HG02610 (cell line): ENCODE measurements at regions not wholly inside any gene's neighbourhood (a gene's known extent, or its start where the extent isn't known, plus 50 kb on each side); places are given as distances from the start of the nearest gene placed in this dataset.
"Not testable (repeated sequence)": the region's sequence is repeated elsewhere in the genome, so short reads cannot be mapped to it uniquely, and the experiment has no call there.

Source experiments
- ATAC-seq: cut with Tn5 transposase; IDR thresholded peaks from one replicate; pipeline ENCODE4 v1.9.1; 2021; ENCODE audit warnings: mild to moderate bottlenecking, moderate library complexity; ENCODE audit not compliant: unreplicated experiment

DNA sequence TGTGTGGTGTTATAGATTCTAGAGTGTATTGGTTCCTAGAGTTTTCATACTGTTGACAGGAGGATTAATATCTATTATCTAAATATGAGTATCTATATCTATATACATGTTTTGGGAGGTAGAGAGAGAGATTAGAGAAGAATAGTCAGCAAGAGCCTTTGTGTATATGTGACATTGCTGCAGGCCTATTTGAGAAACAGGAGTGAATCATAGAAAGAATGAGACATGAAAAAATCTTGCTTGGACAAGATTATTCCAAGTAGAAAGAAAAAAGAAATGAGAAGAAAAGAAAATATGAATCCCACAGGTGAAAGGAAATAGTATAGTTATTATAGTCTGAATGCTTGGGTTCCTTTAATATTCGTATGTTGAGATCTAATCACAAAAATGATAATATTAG is 720.4 kb downstream of the RERGL start:
- no peak for ATAC-seq

DNA sequence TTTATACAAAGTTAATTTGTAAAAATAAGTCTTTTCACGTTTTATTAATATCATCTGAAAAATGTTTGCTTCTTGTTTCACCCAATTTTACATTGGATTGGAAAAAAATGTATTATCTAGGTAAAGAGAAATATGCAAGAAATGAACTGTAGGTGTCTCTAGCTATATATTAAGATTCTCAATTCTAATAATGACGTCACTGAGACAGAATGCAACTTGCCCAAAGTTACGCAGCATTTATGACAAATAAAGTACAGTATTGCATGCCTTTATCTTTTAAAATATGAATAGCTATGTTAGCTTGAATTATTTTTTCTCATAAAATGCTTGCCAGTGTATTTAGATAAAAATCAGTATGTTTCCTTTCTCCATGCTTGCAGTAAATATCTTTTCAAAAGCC is 728.8 kb downstream of the RERGL start:
- no peak for ATAC-seq

DNA sequence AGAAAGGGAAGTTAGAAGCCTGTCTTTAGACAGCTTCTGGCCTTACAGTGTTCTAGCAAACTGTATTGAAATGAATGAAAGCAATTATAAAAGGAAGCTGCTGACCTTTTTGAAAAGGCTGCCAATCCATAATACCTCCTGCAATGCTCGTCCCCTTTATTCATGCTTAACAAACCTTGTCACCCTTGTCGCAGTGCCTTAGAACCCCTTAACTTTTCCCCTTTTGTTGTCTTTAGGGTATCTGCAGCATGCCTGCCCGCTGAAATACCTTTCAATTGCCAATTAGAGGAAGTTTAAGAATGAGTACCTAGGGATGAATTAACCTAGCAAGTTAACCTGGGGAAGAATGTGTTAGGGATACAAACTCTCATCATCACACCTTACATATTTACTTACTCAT is 731.2 kb downstream of the RERGL start:
- no peak for ATAC-seq

DNA sequence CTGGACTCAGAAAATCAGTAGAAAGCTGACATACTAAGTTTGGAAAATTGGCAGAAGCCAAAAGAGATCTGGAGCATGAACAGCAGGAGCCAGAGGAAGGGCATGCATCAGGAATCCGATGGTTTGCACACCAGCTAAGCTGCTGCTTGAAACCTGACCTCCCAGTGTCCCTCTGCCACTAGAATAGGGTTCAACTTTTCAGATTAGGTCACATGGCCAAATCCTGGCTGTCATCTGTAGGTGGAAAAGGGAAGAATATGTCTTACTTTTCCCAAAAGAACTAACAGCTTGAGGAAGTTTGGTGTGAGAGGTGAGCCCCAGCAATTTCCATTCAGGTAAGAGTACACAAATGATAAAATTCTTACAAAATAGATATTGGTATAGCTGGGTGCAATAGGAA is 732.6 kb downstream of the RERGL start:
- no peak for ATAC-seq

DNA sequence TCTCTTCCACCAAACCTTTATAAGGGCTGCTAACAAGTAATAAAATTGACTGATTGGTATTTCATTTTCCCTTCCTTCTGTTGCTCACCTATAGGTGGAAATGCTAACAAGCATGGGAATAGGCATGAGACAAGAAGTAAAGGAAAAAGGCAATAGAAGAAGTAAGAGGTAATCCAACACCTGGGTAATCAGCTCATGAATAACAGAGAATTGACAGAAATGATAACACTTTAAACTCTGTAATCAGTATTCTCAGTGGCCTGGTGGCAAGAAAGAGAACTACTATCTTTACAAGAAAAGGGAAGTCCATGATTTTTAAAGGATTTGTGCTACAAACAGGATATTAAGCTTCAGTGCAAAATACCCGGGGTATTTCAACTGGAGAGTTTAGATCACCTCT is 737.8 kb downstream of the RERGL start:
- ATAC-seq: no peak

DNA sequence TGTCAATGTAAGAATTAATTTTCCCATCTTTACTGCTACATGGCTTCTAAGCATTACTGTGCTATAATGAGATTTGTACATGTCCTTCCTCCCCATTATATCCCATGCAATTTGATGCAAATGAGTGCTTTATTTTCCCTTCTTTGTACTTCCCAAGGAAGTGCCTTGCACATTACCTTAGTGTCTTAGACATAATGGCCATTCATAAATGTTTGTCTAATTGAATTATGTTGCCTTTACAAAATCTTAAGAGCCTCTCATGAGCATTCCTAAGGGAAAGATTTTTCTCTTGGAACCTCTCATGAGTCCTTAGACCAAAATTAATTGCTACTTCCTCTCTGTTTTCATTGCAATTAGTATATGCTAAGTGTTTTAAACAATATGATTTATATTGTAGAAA is 741.7 kb downstream of the RERGL start:
- ATAC-seq: no peak

DNA sequence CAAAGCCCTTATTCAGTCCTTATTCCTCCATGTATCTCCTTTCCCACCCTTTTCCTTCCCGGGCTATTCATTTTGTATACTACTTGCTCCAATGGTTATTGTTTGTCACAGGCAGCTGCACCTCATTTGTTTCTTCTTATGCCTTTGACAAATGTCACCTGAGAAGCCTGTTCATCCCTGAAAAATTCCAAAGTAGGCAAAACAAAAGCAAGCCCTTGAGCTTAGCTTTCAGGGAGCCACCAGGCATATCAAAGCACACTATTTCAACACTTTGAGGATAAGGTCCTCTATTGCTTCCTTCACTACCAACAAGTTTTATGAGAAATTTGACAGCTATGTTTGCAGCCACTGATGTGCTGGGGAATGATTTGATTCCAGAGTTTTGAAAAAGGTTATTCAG is 738.7 kb upstream of the LMO3 start:
- no peak for ATAC-seq

DNA sequence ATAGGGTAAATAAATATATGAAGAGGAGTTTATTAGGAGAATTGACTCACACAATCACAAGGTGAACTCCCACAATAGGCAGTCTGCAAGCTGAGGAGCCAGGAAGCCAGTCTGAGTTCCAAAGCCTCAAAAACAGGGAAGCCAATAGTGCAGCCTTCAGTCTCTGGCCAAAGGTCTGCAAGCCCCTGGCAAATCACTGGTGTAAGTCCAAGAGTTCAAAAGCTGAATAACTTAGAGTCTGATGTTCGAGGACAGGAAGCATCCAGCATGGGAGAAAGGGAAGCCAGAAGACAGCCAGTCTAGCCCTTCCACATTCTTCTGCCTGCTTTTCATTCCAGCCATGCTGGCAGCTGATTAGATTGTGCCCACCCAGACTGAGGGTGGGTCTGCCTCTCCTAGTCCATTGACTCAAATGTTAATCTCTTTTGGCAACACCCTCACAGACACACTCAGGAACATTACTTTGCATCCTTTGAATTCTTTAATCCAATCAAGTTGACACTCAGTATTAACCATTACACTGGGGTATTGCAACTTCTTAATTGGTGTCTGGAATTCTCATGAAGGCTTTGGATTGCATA is 736.5 kb upstream of the LMO3 start:
- ATAC-seq: no peak

DNA sequence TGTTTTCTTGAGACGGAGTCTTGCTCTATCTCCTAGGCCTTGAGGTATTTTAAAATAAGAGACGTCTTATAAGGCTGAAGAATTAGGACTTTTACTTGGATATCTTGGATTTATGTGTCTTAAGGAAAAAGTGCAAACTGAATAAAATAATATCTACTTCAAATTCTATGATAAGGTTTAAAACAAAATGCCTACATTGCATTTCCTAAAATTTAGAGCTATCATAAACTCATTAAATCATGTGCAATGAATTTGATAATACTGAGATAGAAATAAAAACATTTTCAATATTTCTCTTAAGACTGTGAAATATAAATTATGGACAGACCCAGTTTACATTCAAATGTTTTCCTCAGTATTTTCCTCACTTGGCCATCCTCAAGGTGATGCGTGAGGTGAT is 729.5 kb upstream of the LMO3 start:
- no peak for ATAC-seq

DNA sequence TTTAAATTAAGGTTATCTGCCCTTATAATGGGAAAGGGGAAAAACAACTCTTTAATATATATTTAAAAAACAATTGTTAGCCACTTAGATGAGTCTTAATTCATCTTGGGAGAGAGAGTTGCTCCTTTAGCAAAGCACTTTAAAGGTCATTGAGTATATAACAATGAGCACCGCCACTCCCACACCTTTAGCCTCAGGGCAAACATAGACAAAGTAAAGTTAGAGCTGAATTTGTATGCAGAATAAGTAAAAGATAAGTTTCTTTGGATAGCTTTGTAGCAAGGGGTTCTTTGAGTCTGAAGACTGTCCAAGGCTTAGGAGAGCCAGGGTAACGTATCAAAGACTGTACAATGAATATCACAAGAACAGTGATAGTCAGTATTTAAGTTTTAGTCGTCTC is 728.8 kb upstream of the LMO3 start:
- no peak for ATAC-seq

DNA sequence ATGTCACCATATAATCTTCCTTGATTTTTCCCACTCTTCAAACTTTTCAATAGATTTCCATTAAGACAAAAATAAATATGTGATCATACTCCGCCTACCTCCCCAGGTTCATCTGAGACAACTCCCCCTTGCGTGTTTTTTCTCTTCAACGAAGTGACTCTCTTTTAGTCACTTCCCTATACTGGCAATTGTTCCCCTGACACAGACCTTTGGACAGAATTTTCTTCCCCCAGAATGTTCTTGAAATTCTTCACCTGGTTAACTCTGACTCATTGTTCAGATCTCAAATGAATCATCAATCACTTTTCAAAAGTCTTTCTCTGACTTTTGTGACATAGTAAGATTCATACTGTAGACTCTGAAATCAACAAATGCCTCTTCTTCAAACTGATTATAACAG is 727.3 kb upstream of the LMO3 start:
- ATAC-seq: no peak

DNA sequence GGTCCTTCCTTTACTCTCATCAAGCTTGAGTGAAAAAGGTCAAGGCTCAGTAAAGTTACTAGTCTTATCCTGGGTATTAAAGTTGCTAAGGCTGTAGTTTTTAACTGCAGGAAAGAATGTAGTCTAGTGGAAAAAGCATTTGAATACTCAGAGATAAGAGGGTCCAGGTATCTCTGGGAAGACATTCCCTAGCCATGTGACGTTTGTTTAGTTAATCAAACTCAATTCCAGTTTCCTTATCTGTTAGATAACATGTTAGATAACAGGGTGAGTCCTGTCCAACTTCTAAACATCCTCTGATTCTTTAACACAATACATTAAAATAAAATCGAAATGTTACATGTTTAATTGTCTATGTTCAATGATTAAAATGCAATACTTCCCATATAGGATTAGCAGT is 720.7 kb upstream of the LMO3 start:
- no peak for ATAC-seq

DNA sequence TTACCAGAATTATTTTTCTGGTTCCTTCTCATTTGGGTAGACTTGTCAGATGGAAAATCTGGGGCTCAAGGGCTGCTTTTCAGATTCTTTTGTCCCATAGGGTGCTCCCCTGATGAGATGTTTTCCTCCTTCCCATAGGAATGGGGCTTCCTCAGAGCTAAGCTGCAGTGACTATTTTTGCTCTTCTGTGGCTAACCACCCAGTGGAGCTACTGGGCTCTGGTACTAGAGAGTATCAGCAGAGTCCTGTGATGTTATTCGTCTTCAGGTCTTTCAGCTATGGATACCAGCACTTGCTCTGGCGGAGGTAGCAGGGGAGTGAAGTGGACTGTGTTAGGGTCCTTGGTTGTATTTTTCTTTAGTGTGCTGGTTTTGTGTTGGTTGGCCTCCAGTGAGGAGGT is 716.1 kb upstream of the LMO3 start:
- ATAC-seq: no peak

DNA sequence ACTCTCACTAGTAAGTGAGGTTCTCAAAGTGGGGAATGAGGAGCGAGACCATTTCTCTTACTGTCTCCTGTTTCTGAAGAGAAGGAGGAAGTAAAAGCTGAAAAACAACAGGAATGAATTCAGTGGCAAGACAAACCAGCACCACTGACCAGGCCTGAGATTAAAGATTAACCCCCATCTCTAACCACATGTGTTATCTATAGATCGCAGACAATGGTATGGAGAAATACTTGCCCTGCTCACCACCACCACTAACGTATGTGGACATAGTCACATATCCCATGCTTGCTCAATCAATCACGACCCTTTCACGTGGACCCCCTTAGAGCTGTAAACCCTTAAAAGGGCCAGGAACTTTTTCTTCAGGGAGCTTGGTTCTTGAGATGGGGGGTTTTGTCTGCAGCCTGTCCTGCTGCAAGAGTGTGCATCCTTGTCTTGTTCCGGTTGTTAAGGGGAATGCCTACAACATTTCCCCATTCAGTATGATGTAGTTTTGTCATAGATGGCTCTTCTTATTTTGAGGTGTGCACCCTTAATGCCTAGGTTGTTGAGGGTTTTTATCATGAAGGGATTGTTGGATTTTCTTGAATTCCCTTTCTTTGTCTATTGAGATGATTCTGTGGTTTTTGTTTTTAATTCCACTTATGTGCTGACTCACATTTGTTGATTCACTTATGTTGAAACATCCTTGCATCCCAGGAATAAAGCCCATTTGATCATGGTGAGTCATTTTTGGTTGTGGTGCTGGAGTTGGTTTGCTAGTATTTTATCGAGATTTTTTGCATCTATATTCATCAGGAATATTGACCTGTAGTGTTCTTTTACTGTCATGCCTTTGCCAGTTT is 698.8 kb upstream of the LMO3 start:
- no peak for ATAC-seq

DNA sequence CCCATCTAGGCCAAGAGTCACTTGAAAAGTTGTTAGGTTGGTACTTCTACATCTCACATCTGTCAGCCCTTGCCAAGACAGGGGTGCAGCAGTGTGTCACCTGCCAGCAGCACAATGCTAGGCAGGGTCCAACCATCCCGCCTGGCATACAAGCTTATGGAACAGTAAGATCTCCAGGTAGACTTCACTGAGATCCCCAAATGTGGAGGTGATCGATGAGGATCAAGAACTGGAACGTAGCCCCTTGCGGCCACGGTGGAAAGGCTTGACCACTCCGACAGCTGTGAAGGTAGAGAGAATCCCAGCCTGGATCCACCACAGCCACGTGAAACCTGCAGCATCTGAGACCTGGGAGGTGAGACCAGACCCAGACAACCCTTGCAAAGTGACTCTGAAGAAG is 696.0 kb upstream of the LMO3 start:
- ATAC-seq: no peak

DNA sequence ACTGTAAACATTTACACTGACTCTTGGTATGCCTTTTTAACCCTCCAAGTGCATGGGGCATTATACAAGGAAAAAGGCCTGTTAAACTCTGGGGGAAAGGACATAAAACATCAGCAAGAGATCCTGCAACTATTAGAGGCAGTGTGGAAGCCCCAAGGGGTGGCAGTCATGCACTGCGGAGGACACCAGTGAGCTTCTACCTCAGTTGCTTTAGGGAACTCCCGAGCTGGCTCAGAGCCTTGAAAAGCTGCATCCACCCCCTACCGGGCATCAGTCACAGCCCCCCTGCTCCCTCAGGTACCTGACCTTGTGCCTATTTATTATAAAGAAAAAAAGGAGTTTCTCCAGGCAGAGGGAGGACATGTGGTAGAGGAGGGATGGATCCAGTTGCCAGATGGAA is 695.6 kb upstream of the LMO3 start:
- ATAC-seq: no peak

DNA sequence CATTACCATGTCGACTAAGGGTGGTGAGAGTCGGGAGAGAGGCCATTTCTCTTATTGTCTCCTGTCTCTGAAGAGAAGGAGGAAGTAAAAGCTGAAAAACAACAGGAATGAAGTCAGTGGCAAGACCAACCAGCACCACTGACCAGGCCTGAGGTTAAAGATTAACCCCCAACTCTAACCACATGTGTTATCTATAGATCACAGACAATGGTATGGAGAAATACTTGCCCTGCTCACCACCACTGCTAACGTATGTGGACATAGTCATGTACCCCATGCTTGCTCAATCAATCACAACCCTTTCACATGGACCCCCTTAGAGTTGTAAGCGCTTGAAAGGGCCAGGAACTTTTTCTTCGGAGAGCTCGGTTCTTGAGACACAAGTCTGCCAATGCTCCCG is 690.9 kb upstream of the LMO3 start:
- ATAC-seq: no peak

DNA sequence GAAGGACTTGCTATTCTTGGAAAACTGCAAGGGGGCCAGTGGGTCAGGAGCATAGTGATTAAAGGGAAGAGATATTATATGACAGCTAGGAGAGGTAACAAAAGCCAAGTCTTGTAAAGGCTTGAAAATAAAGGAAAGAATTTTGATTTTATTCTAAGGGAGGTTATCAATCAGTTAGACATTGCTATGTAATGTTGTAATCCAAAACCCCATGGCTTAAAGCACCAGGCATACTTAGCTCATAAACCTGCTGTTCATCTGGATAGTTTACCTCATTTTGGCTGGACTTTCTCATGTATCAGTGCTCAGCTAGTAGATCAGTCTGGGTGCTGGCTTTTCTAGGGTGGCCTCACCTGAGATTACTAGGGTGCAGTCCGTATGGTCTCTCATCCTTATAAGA is 680.9 kb upstream of the LMO3 start:
- ATAC-seq: no peak

DNA sequence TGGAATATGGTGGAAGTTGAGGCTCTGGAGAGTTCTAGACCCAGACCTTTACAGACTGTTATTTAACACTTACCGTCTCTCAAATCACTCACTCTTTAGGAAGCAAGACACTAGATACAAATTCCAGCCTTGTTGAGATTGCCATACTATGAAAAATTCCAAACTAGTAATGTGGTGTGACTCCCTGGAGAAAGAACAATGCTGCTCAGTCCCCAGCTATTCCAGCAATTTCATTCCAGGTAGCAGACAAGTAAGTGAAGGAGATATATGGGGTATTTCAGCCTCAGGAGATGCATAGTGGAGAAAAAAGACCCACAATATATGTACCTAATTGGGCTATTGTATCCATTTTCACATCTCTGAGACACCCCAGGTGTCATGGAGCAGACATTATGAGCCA is 678.9 kb upstream of the LMO3 start:
- ATAC-seq: no peak

DNA sequence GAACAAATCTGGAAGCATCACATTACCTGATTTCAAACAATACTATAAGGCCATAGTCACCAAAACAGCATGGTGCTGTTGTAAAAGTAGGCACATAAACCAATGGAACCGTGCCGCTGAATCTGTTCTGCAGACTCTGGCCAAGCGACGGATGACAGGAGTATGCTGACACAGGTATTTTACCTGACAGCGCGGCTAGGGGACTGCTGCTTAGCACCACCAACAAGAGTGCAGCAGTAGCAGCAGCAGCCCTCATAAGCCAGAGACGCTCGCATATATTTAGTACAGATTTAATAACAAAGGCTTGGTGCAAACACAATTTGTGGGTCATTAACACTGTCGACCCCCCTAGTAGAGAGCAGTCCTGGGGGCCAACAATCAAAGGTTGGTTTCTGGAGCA is 677.6 kb upstream of the LMO3 start:
- no peak for ATAC-seq

DNA sequence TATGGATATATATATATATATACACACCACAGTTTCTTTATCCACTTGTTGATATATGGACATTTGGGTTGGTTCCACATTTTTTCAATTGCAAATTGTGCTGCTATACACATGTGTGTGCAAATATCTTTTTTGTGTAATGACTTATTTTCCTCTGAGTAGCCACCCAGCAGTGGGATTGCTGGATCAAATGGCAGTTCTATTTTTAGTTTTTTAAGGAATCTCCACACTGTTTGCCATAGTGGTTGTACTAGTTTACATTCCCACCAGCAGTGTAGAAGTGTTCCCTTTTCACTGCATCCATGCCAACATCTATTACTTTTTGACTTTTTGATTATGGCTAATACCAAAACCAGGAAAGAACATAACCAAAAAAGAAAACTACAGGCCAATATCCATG is 676.2 kb upstream of the LMO3 start:
- not testable (repeated sequence) for ATAC-seq

DNA sequence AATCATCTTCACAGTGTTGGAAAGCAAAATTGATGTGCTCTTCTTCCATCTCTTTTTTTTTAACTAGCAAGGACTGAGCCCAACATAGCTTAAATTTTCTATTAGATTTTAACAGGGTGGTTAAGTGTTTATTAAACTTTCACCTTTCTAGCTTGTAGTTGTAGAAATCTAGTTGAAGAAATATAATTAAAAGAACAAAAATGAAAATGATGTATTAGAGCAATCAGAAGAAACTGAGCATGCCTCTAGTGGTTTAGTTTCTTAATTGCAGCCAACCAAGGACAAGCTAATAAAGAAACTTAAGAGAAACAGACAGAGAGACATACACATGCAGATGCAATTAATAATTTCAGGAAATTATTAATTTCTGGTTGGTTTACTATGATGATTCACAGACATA is 673.0 kb upstream of the LMO3 start:
- no peak for ATAC-seq

DNA sequence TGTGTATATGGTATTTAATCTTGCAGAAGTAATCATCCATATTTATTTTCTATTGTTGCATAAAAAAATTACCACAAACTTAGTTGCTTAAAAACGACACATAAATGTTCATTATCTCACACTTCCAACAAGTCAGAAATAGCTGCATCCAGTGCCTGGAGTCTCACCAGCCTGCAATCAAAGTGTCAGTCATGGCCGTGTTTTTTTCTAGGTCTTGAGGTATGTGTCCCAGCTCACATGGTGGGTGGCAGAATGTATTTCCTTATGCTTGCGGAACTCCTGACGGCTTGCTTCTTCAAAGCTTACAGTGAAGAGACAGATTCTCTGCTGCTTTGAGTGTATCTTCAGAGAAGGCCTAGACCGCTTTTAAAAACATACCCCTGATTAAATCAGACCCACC is 670.2 kb upstream of the LMO3 start:
- no peak for ATAC-seq
